ENCODE measurements at regions not wholly inside any gene's neighbourhood (a gene's known extent, or its start where the extent isn't known, plus 50 kb on each side); places are given as distances from the start of the nearest gene placed in this dataset.
A peak's percentile ranks its signal among the peaks of the same experiment; 100 is the strongest.

DNA sequence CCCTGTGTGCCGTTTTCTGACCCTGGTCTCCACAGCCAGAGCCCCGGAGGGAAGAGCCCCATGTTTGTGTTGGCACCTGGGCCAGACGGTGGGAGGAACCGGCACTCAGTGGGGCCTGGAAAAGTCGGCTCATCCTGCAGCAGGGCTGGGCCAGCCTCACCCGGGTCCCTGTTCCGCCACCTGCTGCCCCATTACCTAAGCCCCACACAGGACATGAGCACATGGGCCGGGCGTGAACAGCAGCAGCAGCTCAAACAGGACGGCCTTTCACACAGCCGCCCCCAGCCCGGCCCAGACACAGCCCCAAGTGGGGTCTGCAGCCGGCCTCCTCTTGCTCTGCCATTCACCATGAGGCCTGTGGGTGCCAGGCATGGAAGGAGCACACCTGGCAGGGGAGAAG is 302.4 kb downstream of the MN1 start:
- DNase-seq (ENCODE audit: low spot score): no peak

DNA sequence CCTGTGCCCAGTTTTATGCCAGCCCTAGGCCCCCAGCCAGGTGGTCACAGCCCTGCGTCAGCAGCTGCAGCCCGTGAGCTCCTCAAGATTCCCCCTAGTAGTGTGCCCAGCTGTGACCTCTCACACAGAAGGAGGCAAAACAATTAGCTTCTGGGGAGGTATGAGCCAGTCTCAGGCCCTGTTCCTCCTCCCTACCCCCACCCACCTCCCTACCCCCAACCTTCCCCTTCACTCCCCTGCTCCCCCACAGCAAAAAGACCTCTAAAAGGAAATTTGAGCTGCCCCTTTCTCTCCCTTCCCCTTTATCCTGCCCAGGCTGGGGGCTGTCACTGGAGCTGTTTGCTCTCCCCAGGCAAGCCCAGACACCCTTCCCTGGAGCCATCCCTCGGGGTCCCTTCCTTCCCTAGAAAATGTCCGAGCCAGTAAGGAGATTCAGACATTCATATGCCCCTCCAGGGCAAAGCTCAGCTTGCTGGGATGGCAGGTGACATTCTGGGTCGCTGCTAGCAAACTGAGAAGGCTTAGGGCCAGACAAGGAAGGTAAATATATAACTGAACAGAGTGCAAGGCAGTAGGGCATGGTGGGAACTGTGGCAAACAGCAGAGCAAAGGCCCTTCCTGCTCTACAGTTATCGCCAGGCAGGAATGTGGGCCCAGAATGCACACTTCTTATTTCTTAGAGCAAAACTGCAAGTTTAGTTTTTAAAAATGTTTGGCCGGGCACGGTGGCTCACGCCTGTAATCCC is 300.2 kb downstream of the MN1 start:
- no peak for DNase-seq (ENCODE audit: low spot score)

DNA sequence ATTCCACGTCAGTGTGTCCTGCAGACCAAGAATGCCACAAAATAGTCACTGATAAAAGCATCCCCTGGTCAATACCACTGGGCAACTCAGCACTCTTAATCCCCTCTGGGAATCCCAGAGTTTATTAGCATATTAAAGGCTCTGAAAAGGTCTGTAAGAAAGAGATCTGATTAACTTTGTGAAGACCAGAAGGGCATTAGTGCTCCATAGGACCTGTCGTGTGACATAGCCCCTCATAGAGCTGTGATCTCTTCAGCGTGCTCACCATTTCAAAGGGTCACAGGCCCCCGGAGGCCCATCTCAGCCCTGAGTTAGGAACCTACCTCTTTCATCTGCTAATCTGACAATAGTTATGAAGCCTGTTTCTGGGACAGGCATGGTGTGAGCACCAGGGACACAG is 299.2 kb downstream of the MN1 start:
- DNase-seq (ENCODE audit: low spot score): no peak

DNA sequence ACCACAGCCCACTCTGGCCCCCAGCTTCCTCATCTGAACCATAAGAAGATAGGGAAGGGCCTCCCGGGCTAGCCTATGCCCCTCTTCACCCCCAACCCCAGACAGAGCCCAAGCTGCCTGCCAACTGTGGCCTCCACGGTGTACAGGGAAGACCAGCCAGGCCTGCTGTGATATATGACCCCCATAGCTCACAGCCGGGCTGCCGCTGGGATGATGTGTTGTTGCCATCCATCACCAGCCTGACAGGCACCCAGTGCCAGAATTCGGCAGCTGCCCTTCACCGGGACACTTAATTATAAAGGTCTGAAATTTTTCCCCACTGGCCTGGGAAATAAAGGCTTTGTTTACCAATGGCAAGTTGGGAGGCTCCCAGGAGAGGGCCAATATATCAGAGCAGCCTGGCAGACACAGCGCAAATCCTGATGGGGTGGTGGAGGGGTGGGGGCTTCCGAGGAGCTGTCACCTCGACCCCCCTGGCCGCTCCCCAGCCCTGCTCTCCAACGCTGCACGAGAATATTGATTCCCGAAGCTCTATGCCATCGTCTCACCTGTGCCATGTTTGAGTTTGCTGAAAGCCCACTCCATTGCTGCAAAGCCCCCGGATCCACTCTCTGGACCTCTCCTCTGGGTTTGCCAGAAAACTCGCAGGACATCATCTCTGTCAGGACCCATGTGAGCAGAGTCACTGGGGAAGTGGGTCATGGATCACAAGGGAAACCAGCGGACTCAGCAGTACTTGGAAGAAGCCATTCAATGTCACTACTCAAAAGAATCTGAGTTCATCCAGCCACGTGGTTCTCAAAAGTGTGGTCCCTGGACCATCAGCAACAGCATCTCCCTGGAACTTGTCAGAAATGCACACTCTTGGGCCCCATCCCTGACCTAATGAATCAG is 296.9 kb downstream of the MN1 start:
- DNase-seq (ENCODE audit: low spot score): no peak

DNA sequence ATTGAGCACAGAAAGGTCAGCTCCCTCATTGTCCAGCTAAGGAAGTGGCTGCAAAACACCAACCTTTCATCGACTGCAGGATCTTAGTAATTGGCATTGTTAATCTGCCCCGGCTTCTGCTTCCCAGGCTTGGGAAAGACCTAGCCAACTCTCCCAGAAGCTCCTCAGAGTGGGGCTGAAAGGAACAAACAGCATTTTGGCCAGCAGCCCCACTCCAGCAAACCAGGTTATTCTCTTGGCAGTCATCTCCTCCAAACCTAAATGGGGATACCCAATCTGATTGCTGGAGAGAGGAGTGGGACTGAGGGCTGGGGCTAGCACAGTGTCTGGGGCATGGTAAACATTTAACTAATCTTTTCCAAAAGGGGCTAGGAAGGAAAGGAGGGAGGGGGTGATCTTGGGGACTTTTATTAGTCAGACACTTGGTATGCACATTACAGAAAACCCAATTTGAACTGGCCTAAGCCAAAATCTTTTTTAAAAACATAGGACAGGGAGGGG is 294.4 kb downstream of the MN1 start:
- no peak for DNase-seq (ENCODE audit: low spot score)

DNA sequence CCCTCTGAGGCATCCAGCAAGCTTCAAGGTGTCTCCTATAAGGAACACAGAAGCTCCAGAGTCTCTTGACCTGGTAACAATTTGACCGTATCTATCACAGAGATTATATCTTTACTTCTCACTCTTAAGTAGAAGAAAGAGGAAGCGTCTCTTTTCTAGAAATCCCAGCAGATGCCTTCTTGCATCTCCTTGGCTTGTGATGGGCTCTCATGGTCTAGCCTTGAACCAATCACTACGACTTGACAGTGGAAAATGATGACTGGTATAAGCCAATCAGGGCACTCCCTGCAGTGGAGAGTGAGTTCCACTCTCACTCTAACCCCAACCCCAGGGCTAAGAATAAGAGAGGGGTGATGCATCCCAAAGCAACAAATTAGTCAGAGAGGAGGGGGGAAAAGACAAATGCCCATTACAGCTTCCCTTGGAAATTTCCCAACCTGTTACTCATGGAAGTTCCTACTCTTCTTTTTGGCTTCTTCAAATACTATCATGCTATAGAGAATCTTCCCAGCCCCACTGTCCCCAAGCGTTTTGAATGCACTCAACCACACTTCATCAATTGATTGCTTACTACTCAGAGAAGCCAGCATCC is 293.5 kb downstream of the MN1 start:
- DNase-seq (ENCODE audit: low spot score): no peak

DNA sequence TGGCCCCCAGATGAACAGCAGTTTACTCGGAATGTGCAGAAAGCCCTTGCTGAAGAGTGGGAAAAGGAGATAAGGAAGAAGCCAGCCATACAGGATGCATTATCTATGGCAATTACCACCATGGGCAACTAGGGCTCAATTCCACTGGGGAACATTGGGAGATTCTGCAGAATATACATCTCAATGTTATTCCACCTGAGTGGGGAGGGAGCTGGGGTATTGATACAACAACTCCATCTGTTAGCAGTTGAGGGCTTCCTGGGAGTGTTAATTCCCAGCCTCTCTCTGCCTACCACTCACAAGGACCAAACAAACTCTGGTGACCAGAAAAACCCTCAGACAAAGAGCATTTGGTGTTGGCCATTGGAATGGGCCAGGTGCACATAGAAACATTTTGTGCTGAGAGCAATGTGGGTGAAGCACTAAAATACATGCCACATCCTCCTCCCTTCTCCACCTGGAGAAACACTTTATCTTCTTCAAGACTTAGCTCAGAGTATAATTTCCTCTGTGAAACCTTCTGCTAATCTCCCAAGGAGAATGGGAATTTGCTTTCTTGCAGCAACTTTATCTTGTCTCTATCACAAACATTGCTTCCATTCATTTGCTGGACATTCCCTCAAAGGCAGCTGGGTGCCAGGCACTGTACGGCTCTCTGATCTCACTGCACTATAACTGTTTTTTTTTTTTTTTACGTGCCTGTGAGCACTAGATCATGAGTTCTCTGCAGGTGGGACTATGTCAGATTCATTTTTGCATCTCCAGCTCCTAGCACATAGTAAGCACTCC is 292.2 kb downstream of the MN1 start:
- DNase-seq (ENCODE audit: low spot score): no peak

DNA sequence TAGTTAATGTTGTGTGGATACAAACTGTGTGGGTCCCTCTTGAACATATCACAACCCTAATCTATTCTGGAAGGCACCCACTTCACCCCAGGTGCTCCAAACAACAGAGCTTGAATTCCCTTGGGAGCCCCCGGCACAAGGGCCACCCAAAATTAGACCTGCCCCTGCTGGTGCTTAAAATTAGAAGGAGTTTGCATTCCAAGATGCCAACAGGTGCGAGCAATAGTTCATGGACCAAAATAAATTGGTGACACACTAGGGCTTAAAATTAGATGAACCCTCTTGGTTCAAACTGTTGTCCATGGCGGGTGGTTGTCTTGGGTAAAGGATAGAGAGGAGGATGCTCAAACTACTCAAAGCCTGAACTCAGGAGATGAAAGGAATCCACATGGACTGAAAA is 291.5 kb downstream of the MN1 start:
- no peak for DNase-seq (ENCODE audit: low spot score)

DNA sequence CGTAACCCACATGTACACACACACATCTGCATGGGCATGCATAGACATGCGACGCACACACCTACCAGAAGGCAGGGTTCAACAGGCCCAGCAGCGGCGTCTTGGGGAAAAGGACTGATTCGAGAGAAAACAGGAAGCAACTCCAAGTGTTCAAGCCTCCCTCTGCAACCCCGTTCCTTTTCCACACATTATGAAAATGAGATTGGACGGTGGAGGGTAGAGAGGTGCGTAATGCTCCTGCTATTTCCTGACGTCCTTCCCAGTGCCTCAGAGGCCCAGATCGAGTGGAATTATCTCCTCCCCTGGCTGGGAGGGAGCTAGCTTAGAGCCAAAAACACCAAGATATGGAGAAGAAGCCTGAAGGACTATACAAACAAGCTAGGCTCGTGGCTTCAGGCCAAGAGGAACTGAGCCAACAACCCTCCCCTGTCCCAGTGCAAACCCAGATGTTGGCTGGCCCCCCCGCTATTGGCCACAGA is 289.2 kb downstream of the MN1 start:
- peak; percentile 12 for DNase-seq (ENCODE audit: low spot score)

DNA sequence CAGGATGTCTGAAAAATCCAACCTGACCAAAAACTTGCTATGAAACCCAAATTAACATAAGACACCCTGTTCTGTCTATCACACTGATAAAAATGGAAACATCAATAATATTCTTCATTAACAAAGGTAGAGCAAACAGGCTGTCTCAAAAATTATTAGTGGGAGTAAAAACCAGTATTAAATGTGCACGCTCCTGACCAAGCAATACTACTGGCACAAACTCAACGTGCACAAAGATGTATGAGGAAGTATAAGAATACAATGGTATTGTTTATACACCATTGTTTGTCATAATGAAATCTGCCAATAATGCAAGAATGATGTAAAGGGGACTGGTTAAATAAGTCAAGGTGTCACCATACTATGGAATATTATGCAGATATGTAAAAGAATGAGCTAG is 288.5 kb downstream of the MN1 start:
- no peak for DNase-seq (ENCODE audit: low spot score)

DNA sequence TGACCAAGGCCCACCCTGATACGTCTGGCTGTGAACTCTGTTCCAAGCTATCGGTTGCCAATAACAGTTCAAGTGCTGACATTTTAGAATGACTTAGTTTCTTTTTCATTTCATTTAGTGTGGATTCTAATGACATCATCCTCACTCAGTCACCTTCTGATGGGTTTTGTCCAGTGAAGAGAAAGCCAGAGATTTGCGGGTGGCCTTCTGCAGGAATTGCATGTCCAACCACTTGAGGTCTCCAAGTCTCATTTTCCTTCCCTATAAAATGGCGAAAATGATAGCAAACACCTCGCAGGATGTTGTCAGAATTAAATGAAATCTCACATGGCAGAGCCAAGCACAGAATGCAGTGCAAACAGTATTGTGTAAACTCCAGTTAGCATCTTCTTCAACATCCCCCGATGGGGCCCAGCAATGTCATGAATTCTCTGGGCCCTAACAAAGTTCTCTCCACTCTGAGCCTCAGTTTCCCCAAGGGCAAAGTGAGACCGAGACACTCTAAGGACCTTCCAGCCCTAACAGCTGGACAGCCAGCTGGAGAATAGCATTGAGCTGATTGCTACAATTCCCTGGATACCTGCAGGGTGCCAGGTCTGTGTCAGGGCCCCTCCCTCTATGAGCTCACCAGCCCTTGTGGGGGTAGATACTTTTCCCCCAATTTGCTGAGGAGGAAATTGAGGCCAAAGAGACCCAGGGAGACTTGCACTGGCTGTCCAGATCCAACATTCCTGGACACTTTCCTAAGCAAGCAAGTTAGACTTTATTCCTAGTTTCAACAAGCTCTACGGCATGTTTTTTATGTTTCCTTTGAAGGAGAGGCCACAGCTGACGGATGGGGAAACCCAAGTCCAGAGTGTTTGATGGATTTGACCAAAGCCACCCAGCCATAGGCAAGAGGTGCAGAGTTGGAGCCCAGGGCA is 286.7 kb downstream of the MN1 start:
- no peak for DNase-seq (ENCODE audit: low spot score)

DNA sequence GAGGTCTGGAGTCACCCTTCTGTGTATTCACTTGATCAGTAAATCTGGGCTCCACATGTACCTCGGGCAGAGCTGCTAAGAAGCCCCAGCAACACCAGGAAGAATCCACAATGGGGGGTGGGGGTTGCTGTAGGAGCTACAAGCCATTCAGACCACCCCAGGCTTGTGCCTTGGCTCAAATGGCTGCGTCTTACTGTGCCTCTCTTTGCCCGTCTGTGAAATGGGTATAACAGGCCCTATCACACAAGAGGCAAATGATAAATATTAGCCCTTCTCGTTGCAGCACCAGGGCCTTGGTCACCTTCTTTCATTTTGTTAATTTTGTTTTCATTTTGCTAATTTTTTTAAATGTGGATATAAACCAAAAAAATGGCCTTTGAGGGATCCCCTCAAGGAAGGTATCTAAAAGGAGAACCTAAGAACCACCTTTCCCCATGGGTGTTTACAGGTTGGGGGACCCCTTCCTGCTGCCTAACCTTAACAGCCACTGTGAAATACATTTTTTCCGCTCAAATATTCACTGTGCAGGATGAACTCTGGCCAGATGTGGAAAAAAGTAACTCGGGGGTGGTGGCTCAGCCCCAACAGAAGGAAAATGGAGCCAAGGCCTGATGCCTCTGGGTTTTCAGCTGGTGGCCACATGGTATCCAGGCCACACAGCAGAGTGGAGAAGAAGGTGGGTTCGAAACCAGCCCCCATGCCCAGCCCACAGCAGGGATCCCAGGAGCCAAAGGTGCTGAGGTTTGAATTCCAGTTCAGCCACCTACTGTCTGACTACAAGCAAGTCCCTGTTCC is 284.0 kb downstream of the MN1 start:
- DNase-seq (ENCODE audit: low spot score): no peak

DNA sequence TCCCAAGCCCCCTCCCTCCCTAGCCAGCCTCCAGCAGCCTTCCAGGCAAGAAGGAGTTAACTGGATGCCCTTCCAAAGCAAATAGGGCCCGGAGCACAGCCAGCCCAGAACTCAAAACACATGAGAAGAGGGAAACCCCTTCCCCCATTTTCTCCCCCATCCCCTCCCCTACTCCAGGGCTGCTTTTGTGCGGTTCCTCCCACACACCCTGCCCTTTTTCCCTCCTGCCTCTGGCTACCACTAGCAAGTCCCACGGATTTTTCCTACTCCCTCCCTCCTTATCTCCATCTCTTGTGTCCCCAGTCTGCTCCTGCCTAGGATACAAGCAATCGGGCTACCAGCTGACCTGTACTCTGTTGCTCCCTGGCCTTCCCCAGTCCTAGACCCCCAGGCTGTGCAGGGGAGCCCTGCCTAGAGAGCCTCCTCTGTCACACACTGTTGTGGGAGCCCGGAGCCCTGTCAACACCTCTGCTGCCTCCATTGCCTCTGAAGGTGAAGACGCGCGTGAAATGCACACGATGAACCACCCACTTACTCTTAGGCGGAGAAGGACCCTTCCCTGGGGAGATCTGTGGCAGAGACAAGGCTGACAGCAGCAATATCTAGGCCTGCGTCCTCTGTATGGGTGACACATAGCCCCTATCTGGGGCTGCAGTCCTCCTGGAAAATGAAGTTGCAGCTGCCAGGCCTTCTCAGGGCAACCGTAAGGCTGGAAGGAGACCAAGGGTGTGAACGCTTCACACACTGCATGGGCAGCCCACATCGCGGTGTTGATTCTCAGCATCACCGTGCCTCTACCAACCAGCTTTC is 282.8 kb downstream of the MN1 start:
- DNase-seq (ENCODE audit: low spot score): no peak

DNA sequence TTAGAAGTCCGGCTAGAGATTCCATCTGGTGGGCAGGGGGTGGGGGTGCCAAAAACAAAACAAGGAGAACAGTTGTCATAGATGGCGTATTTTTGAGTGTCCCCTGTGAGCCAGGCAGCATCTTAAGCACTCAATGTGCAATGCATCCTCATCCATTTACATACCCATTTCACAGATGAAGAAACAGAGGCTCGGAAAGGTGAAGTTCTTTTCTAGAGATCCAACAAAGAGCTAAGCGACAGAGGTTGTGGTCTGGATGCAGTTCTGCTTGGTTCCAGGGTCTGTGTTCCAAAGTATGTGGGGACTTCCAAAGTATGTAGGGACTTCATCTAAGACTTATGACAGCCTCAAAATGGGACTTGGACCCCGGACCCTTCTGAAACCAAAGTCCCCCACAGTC is 277.8 kb downstream of the MN1 start:
- DNase-seq (ENCODE audit: low spot score): no peak

DNA sequence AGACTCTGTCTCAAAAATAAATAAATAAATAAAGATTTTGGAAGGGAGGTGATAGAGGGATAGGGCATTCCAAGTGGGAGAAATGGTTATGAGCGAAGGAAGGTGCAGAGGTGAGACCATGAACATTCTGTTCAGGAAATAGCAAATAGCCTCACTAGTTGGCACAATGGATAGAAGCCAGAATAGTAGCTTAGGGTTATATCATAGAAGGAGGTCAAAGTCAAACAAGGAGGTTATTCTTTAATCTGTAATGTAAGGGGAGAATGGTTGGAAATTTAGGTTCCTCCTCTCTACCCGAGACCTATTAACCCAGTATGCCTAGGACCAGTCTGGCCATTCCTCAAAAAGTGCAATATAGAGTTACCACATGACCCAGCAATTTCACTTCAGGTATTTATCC is 275.8 kb downstream of the MN1 start:
- DNase-seq (ENCODE audit: low spot score): no peak

DNA sequence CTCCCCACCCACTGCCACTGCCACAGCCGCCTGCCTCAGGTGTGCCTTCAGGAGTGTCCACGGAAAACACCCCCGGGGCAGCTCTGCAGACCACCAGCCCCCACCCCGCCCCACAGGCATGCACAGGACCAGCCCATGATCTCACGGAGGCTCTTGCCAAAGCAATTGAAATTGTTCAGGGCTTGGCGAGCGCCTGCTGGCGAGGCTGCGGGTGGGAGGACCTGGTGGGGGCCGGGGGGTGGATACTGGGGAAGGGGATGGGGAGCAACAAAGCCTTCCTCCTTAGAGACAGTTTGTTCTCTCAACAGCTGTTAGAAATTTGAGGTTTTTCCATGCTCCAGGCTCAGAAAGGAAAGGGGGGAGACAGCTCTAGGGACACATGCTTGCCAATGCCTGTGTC is 274.7 kb downstream of the MN1 start:
- no peak for DNase-seq (ENCODE audit: low spot score)

DNA sequence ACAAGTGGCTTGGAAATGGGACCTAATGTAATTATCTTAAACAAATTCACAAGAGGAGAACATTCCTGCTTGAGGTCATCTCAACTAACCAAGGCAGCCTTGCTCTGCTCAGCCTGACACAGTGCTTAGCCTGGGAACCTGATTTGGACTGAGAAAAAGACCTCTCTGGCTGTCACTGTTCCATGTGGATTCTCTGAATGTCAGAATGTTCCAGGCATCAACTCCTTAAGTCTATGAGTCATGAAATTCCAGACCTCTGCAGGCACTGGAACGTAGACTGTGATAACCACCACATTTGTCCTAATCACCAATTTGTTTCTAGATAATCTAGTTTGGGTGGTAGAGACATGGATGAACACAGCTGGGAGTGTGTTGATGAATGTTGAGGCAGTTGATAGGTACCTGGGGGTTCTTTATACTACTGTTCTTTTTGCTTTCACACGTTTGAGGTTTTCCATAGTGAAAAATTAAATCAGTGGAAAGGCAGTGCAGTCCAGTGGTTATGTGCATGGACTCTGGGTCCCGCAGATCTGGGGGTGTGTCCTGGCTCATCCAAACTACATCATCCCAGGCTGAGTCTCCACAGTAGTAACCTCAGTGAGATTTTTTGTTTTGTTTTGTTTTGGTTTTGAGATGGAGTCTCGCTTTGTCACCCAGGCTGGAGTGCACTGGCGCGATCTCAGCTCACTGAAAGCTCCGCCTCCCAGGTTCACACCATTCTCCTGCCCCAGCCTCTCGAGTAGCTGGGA is 269.6 kb downstream of the MN1 start:
- DNase-seq (ENCODE audit: low spot score): peak; percentile 67

DNA sequence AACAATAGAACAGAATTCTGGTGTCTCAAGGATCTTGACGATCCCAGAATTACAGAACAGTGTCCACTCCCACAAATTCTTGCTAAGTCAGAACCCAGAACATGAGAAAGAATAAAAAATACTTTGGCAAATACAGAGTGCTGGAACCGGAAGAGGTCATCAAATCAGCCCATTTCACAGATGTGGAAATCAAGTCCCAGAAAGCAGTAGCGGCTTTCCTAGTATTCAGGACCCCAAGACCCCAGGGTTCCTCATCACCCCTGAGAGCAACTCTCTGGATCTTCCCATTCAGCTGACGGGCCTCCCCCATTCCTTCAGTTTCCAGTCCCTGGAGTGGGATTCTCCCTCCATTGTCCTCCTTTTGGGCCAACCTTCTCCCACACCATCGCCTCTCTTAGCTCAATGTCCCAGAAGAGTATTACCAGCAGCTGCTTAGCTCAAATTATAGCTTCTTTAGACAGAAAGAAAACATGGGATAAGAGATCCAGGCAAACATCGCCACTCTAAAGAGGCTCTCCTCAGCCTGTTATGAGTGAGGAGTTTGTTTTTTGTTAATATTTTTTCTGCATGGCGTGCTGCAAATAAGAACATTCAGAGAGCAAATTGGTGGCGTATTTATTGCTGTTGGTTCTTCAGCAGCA is 268.3 kb downstream of the MN1 start:
- DNase-seq (ENCODE audit: low spot score): no peak
